Naive thymus-derived CD4-positive, alpha-beta T cell (primary cell): ENCODE measurements at regions not wholly inside any gene's neighbourhood (a gene's known extent, or its start where the extent isn't known, plus 50 kb on each side); places are given as distances from the start of the nearest gene placed in this dataset.

Experiments
- ATAC-seq: fragments of 150-1000 bp; cut with Tn5 transposase; 2 replicates; pipeline ENCODE4 v1.10.0; 2021; ENCODE audit warnings: mild to moderate bottlenecking, moderate library complexity
- CTCF ChIA-PET: fragments of 350-600 bp; sonication (Branson Sonifier 250); formaldehyde crosslinking; loops from one replicate; lab custom pipeline; 2021; ENCODE audit warnings: antibody characterized with exemption; lab: Charles Lee
- POLR2A ChIA-PET: fragments of 350-600 bp; sonication (Branson Sonifier 250); formaldehyde crosslinking; loops from one replicate; lab custom pipeline; 2021; ENCODE audit warnings: antibody characterized with exemption, inconsistent platforms; lab: Charles Lee
- DNase-seq, 9 donors: peaks; one replicate each; pipeline versions ENCODE4 v3.0.0 to v3.0.0-alpha.2; 2020 to 2022; ENCODE audit warnings: mixed read lengths in 1 of 9
- H3K27ac ChIP-seq: one replicate; pipeline ENCODE4 v1.7.0; 2013; ENCODE audit warnings: mild to moderate bottlenecking, low read depth, low read length, moderate library complexity
- H3K27me3 ChIP-seq, 2 donors: one replicate each; pipeline ENCODE4 v1.7.0; 2013; ENCODE audit warnings: low read length in 2 of 2, mild to moderate bottlenecking in 2 of 2, moderate library complexity in 2 of 2; ENCODE audit not compliant: control insufficient read depth in 2 of 2, insufficient read depth in 2 of 2
- H3K36me3 ChIP-seq, 3 experiments: 1 replicate in 2 of 3; 2 replicates in 1 of 3; pipeline ENCODE4 v1.7.0; 2013; ENCODE audit warnings: low read length in 3 of 3, mild to moderate bottlenecking in 3 of 3, moderate library complexity in 1 of 3; ENCODE audit not compliant: insufficient read depth in 3 of 3, control insufficient read depth in 2 of 3
- H3K4me1 ChIP-seq, 2 donors: one replicate each; pipeline ENCODE4 v1.7.0; 2013; ENCODE audit warnings: low read length in 2 of 2, mild to moderate bottlenecking in 2 of 2, moderate library complexity in 1 of 2; ENCODE audit not compliant: control insufficient read depth in 2 of 2, insufficient read depth in 2 of 2
- H3K4me3 ChIP-seq: 2 replicates; pipeline ENCODE4 v1.7.0; 2013; ENCODE audit warnings: mild to moderate bottlenecking, low read length
- H3K9me3 ChIP-seq, 3 experiments: 1 replicate in 2 of 3; 2 replicates in 1 of 3; pipeline ENCODE4 v1.7.0; 2013; ENCODE audit warnings: low read length in 3 of 3; ENCODE audit not compliant: control insufficient read depth in 2 of 3
- H3K27ac Mint-ChIP-seq, 9 donors: one replicate each; pipeline ENCODE4 v1.8.0; 2020 to 2022; ENCODE audit warnings: mixed read lengths in 9 of 9, mild to moderate bottlenecking in 8 of 9, moderate library complexity in 5 of 9, inconsistent platforms in 2 of 9
- H3K27me3 Mint-ChIP-seq, 5 donors: one replicate each; pipeline ENCODE4 v1.8.0; 2021 to 2022; ENCODE audit warnings: mixed read lengths in 5 of 5, mild to moderate bottlenecking in 1 of 5
- H3K36me3 Mint-ChIP-seq, 5 donors: one replicate each; pipeline ENCODE4 v1.8.0; 2020 to 2022; ENCODE audit warnings: mixed read lengths in 5 of 5, mild to moderate bottlenecking in 3 of 5, inconsistent platforms in 1 of 5
- H3K4me1 Mint-ChIP-seq, 7 donors: one replicate each; pipeline ENCODE4 v1.8.0; 2020 to 2022; ENCODE audit warnings: mixed read lengths in 7 of 7, mild to moderate bottlenecking in 3 of 7, inconsistent platforms in 1 of 7
- H3K4me3 Mint-ChIP-seq, 10 donors: one replicate each; pipeline ENCODE4 v1.8.0; 2020 to 2022; ENCODE audit warnings: mild to moderate bottlenecking in 10 of 10, mixed read lengths in 10 of 10, moderate library complexity in 6 of 10, inconsistent platforms in 2 of 10
- H3K9me3 Mint-ChIP-seq, 11 donors: one replicate each; pipeline ENCODE4 v1.8.0; 2020 to 2022; ENCODE audit warnings: mixed read lengths in 11 of 11, mild to moderate bottlenecking in 4 of 11, inconsistent platforms in 1 of 11, moderate library complexity in 1 of 11
- intact Hi-C, 2 donors: fragments of 100-400 bp; cut with micrococcal nuclease; formaldehyde crosslinking; loops; one replicate each; pipeline ENCODE4 v1.15.1; 2023

- H3K4me1 ChIP-seq: no peaks in the 10 kb centered on the region
- no peak overlapping the region for H3K27ac Mint-ChIP-seq
- H3K9me3 Mint-ChIP-seq: peaks cover 0 to 27% (median 10%) of the 10 kb centered on the region in 11 donors
- no peaks in the 10 kb centered on the region for H3K27me3 ChIP-seq
- ATAC-seq: no peak
- H3K36me3 ChIP-seq: no peaks in the 10 kb centered on the region
- intact Hi-C loops: no loop called here
- peaks cover 0 to 11% (median 4%) of the 10 kb centered on the region in 5 donors for H3K27me3 Mint-ChIP-seq
- DNase-seq: no peak
- ChIA-PET CTCF (no interaction called here), POLR2A (no interaction called here)
- no peak overlapping the region for H3K4me3 ChIP-seq
- H3K27ac ChIP-seq: no peak overlapping the region
- no peak overlapping the region for H3K4me3 Mint-ChIP-seq
- H3K9me3 ChIP-seq: no peaks in the 10 kb centered on the region
- H3K36me3 Mint-ChIP-seq: no peaks in the 10 kb centered on the region
- H3K4me1 Mint-ChIP-seq: no peaks in the 10 kb centered on the region
Measured at GRCh38 chr9:119609277-119609971, 240.2 kb upstream of the BRINP1 start.

GRCh38 chr9:119601632-119602031 lies 232.4 kb upstream of the BRINP1 start:
- H3K36me3 ChIP-seq: no peaks in the 10 kb centered on the region
- DNase-seq (no peak), ATAC-seq (no peak)
- Mint-ChIP-seq H3K36me3 (no peaks in the 10 kb centered on the region), H3K4me1 (no peaks in the 10 kb centered on the region), H3K27ac (no peak overlapping the region), H3K27me3 (no peaks in the 10 kb centered on the region), H3K9me3 (peaks cover 2 to 12% (median 7%) of the 10 kb centered on the region in 11 donors), H3K4me3 (no peak overlapping the region)
- no peak overlapping the region for H3K4me3 ChIP-seq
- no peaks in the 10 kb centered on the region for H3K4me1 ChIP-seq
- intact Hi-C loops: no loop called here
- ChIA-PET CTCF (no interaction called here), POLR2A (no interaction called here)
- H3K27me3 ChIP-seq: no peaks in the 10 kb centered on the region
- no peak overlapping the region for H3K27ac ChIP-seq
- H3K9me3 ChIP-seq: no peaks in the 10 kb centered on the region

DNA sequence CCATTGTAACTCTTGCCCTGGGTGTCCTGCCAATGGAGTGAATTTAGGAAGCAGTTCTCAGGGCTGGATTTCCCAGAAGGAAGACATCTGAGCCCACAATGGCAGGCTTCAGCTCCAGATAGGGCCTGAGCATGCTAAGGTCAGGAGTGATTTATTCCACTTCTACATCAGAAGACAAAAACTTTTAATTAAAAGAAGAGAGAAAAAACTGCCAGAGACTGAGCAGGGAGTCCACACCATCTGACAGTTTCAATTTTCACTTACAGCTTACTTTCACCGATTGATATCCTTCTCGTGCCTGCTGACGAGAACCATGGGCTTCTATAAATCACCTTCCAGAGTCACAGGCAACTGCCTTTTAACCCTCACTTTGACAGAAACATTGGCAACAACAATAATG lies 228.3 kb upstream of the BRINP1 start:
- peaks cover 0 to 5% (median 0%) of the 10 kb centered on the region in 5 donors for H3K27me3 Mint-ChIP-seq
- Histone ChIP-seq H3K4me1 (no peaks in the 10 kb centered on the region), H3K9me3 (no peaks in the 10 kb centered on the region), H3K27ac (no peak overlapping the region), H3K4me3 (no peak overlapping the region), H3K27me3 (no peaks in the 10 kb centered on the region), H3K36me3 (no peaks in the 10 kb centered on the region)
- no peak for DNase-seq
- H3K36me3 Mint-ChIP-seq: peaks cover 0 to 4% (median 0%) of the 10 kb centered on the region in 5 donors
- no peak for ATAC-seq
- no peak overlapping the region for H3K4me3 Mint-ChIP-seq
- ChIA-PET CTCF (interaction anchor here (0.6 kb wide), 1 partner anchor 22 kb away, joined by 3 read pairs; no protein-coding TSS in a partner anchor), POLR2A (no interaction called here)
- peaks cover 0 to 9% (median 2%) of the 10 kb centered on the region in 11 donors for H3K9me3 Mint-ChIP-seq
- H3K27ac Mint-ChIP-seq: no peak overlapping the region
- no peaks in the 10 kb centered on the region for H3K4me1 Mint-ChIP-seq
- intact Hi-C loops: no loop called here

DNA sequence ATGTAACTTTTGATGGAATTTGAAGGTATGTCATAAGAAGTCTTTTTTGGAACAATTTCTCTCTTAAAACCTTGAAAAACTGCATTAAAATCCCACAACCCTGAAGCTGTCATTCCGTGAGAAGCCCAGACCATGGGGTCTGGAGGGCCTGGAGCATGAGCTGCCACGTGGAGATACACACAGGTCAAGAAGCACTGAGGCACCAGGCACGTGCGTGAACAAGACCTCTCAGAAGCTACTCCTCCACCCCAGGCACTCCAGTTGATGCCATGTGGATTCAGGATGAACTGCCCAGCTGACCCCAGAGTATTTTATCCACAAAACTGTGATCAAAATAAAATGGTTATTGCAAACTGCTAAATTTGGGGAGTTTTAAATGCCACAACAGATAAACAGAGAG lies 227.5 kb upstream of the BRINP1 start:
- DNase-seq: no peak
- H3K27me3 ChIP-seq: no peaks in the 10 kb centered on the region
- peaks cover 0 to 5% (median 0%) of the 10 kb centered on the region in 5 donors for H3K27me3 Mint-ChIP-seq
- H3K4me3 Mint-ChIP-seq: no peak overlapping the region
- peaks cover 0 to 4% (median 0%) of the 10 kb centered on the region in 5 donors for H3K36me3 Mint-ChIP-seq
- ChIA-PET CTCF (no interaction called here), POLR2A (no interaction called here)
- H3K4me1 Mint-ChIP-seq: no peaks in the 10 kb centered on the region
- H3K9me3 ChIP-seq: no peaks in the 10 kb centered on the region
- H3K27ac Mint-ChIP-seq: no peak overlapping the region
- peaks cover 0 to 9% (median 2%) of the 10 kb centered on the region in 11 donors for H3K9me3 Mint-ChIP-seq
- intact Hi-C loops: no loop called here
- no peaks in the 10 kb centered on the region for H3K4me1 ChIP-seq
- no peaks in the 10 kb centered on the region for H3K36me3 ChIP-seq
- H3K27ac ChIP-seq: no peak overlapping the region
- no peak overlapping the region for H3K4me3 ChIP-seq
- ATAC-seq: no peak

DNA sequence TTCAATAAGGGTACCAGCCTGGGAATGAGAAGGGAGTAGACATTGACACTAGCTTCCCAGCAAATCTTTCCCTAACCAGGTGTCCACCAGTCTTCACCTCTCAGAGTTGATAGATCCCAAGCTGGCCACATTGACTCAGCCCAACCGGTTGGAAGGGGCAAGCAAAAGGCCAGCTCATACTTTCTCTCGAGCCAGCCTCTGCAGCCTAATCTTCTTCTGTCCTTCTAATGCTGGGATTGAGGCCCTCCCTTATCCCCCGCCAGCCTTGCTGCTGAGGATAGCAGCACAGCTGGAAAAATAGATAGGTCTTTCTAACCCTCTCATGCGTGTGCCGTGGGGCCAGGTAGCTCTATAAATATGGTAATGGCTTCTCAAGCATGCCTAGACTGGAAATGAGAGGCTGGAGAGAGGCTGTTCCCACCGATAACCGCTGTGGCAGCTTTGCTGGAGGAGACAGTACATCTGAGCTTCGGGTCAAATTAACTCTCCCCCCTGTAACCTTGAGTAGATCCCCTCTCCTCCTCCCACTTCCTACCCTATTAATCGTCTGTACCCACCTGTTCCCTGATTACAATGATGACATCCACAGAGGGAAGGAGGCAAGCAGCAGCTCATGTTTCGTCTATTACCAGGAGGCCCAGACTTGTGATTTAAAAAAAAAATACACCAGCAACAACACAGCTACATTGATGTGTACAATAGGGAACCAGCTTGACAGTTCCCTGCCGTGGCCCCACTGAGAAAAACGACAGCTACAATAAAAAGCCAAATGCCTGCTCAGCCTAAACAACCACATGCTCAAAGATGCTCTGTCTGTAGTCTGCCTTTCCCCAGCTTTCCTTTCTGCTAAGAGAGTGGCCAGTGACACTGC lies 219.9 kb upstream of the BRINP1 start:
- Histone ChIP-seq H3K4me1 (no peaks in the 10 kb centered on the region), H3K9me3 (no peaks in the 10 kb centered on the region), H3K36me3 (no peaks in the 10 kb centered on the region), H3K27ac (no peak overlapping the region), H3K27me3 (no peaks in the 10 kb centered on the region), H3K4me3 (no peak overlapping the region)
- ChIA-PET CTCF (no interaction called here), POLR2A (no interaction called here)
- H3K36me3 Mint-ChIP-seq: peaks cover 0 to 3% (median 0%) of the 10 kb centered on the region in 5 donors
- H3K9me3 Mint-ChIP-seq: peaks cover 0 to 23% (median 4%) of the 10 kb centered on the region in 11 donors
- no peak for DNase-seq
- no peak overlapping the region for H3K27ac Mint-ChIP-seq
- no peak overlapping the region for H3K4me3 Mint-ChIP-seq
- ATAC-seq: no peak
- intact Hi-C loops: no loop called here
- H3K27me3 Mint-ChIP-seq: peaks cover 0 to 5% (median 0%) of the 10 kb centered on the region in 5 donors
- H3K4me1 Mint-ChIP-seq: no peaks in the 10 kb centered on the region

DNA sequence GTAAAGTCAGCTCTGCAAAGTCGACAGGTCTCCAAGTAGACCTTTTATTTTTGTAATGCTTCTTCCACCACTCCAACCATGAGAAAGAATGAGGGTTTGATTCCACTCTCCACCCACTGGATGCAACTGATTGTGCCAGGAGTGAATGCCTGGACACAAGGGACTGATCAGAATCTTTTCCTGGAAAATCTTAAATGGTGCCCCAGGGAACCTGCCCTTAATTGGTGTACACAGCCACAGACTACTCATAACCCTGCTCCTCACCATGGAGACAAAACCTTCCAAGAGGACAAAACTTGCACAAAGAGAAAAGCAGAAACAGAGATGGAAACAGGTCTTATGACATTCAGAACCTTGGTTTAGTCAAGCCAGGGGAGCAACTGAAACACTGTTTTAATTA lies 208.6 kb upstream of the BRINP1 start:
- POLR2A ChIA-PET: no interaction called here
- no peak for ATAC-seq
- intact Hi-C loops: no loop called here

More for the DNA sequence above, 208.6 kb upstream of the BRINP1 start:
- Mint-ChIP-seq H3K27me3 (no peaks in the 10 kb centered on the region), H3K4me1 (no peaks in the 10 kb centered on the region), H3K27ac (no peak overlapping the region), H3K4me3 (no peak overlapping the region), H3K9me3 (peaks cover 0 to 13% (median 3%) of the 10 kb centered on the region in 11 donors), H3K36me3 (no peaks in the 10 kb centered on the region)
- CTCF ChIA-PET: no interaction called here
- H3K4me3 ChIP-seq: no peak overlapping the region
- no peaks in the 10 kb centered on the region for H3K4me1 ChIP-seq
- no peaks in the 10 kb centered on the region for H3K27me3 ChIP-seq
- no peaks in the 10 kb centered on the region for H3K36me3 ChIP-seq
- DNase-seq: no peak
- H3K27ac ChIP-seq: no peak overlapping the region
- no peaks in the 10 kb centered on the region for H3K9me3 ChIP-seq
